DMS53 (cell line): ENCODE measurements at regions not wholly inside any gene's neighbourhood (a gene's known extent, or its start where the extent isn't known, plus 50 kb on each side); places are given as distances from the start of the nearest gene placed in this dataset.

ENCODE experiments used
- DNase-seq: peaks from one replicate; lab custom pipeline; 2025; lab: John Stamatoyannopoulos, UW

DNA sequence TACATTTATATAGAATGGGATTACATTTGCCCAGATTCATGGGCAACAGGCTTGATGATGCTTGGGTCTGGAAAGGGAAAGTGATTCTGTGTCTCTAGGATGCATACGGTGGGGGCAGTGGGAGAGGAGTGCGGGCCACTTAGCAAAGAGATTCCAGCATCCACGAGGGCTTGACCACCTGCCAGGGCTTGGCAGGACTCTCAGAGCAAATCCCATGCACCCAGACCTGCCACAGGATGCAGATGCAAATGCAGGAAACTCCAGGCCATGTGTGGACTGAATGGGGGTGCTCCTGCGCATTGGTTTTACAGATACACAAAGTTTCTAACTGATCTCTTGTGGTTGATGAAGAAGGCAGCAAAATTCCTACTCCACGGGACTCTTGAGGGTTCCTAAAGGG, 334.7 kb downstream of the CYRIA start:
- no peak for DNase-seq

DNA sequence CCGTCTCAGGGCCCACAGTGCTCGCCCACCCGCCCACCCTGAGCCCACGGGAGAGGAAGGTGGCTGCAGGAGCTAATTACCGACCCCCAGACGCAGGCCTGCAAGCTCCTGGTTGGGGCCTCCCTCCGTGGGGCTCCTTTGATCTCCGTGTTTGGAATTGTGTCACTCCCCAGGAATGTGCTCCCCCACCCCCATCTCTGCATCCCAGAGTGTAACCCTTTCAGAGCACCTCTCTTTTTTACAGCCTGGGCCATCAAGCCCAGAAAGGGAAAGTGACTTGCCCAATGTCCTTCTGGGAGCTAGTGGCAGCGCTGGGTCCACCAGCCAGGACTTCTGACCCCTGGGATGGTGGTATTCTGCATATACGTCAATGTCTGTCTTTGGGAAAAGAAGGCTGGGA, 335.1 kb downstream of the CYRIA start:
- DNase-seq: no peak

DNA sequence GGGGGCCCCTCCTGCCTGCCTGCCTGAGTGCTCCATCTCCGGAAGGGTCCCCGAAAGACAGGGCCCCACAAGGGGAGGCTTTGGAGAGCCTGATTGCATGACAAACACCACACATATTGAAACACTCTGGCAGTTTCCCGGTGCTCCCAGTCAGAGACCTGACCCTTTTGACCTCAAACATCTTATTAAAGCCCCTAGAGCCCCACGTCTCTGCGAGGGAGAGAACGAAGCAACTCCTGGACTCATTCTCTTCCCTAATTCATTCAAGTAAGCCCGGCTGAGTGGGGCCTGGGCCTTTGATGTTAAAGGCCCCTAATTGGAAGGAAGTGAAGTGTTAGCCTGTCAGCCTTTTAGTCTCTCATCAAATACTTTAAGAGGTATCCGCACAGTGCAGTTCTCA, 335.6 kb downstream of the CYRIA start:
- no peak for DNase-seq

DNA sequence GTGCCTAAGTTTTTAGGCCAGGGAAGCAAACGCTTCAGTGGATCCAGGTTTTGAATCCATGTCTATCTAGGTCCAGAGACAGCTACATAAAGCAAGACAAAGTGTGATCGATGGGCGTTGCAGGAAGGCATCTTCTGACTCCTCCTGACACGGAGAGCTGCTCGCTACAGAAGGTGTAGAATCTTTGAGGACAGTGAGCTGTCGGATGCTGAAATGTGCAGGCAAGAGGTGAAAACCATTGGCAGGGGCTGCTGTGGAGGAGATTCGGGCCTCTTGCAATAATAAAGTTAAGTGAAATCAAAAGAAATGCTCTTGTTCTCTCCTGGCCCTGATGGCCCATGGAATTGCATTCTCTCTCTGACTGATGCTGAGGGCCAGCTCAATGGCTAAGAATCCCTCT, 336.2 kb downstream of the CYRIA start:
- no peak for DNase-seq

- DNase-seq: no peak
These were observed 337.0 kb downstream of the CYRIA start for GRCh38 chr2:16328521-16329190.

DNA sequence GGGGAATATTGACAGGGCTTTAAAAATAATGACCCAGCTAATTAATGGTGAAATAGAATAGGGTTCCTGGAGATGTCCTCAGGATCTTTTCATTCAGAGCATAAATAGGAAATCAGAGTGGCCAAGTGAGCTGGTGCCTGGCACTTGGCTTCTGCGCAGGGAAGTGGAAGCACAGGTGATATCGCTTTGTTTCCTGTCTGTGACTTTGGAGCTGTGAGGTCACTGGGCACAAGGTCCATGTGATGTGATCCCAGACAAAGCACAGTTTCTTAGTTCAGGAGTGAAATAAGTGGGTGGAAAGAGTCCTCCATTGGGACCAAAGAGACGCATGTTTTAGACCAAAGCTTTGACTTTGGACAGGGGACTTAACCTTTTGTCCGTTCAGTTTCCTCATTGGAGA, 338.3 kb downstream of the CYRIA start:
- DNase-seq: no peak

DNA sequence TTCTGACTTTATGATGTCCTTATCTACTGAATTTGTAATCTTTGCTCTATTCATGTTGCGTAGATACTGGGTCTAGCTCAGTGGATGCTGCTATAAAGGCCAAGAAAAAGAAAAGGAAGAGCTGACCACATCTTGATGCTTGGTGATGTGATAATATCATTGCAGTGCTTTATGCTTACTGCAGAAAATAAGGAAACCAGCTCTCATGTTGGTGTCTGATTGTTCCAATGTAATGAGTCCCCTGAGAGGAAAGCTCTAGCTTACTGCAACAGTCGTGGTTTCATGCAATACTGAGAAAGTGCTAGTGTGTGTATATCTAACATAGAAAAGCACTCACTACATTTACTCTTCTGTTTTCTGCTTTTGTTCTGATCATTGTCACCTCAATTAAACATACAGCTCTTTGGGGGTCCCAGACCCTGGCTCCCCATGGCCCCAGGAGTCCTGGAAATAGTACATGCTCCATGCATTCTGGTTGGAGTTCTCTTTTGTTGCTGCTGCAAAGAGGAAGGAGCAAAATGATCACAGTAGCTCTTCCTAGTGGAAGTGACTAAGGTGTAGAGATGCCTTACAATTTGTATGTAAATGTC, 338.8 kb downstream of the CYRIA start:
- no peak for DNase-seq

DNA sequence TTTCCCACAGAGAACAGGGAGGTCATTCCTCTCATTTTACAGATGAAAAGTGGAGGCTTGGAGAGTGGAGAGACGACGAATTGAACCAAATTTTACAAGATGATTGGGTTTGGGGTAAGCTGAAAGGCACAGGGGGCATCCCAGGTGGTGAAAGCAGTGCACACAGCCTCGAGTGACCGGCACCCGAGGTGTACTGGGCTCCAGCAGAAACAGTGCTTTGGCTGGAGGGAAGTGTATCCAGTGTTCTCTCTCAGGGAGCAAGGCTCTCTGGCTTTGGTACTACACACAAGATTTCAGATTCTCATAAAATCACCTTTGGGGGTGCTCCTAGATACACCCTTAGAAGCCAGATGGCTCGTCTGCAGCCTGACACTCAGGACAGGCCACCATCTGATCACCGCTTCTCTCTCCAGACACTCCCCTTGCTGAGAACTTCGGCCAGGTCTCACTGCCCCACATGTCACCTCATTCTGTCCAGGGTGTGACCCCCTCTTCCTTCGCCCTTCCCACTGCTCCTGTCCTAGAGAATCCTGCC, 339.6 kb downstream of the CYRIA start:
- DNase-seq: no peak

- DNase-seq: no peak
These were observed 340.3 kb downstream of the CYRIA start for GRCh38 chr2:16325016-16325975.

GRCh38 chr2:16324544-16324937, 341.1 kb downstream of the CYRIA start:
- DNase-seq: no peak

- DNase-seq: no peak
These were observed 341.8 kb downstream of the CYRIA start for GRCh38 chr2:16323551-16324543.

GRCh38 chr2:16323126-16323520, 342.5 kb downstream of the CYRIA start:
- DNase-seq: no peak

DNA sequence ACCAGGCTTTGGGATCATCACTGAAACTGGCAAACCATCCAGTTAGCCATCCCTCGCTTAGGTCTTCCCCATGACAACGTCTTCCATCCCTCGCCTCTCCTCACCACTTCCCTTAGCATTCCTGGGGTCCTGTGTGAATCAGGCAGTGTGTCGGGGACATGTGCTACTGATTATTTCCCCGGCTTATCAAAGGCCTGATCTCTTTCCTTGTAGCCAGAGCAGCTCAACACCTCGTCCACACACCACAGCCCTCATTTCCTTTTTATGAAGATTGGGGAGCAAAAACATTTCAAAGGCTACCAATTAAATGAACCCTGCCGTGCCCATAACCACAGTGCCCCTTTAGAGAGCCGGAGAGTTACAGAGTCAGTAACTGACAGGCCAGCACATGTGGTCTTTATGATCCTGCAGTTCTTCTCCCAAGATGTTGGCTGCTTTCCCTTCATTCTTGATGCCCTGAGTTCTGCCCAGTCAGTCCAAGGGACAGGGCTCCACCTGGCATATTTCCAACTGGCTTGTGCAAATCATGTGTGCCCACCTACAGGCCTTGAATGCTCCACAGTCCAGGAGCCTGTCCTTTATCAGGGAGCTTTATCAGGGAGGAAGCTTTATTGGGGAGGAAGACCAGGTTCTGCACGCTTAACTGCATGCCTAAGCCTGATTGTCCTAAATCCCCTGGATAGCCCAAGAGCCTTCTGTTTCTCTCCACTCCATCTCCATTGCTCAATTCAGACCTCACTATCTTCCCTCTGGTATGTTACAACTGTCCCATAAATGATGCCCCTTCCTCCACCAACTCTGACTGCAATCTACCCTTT, 343.1 kb downstream of the CYRIA start:
- DNase-seq: no peak

GRCh38 chr2:16321872-16322271, 343.8 kb downstream of the CYRIA start:
- DNase-seq: peak; percentile 29

GRCh38 chr2:16321256-16321655, 344.4 kb downstream of the CYRIA start:
- DNase-seq: no peak

DNA sequence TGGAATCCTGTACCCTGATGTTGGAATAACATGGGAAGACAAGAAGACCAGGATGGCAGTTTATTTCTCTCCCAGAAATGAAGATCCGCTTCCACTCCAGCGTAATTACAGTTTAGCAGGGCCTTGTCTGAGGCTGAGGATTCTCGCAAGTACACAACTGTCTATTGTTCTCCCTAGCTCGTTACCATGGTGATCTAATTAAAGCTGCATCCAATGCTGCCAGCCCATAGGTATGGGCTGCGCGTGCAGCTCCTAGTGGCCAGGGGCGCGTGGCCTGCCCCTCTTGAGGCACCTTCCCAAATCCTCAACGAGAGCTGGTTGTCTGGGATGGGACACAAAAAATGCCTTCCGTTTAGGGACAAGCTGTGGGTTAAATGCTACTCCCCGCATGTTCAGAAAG, 344.9 kb downstream of the CYRIA start:
- no peak for DNase-seq

- no peak for DNase-seq
These were observed 346.0 kb downstream of the CYRIA start for GRCh38 chr2:16319551-16320121.

- DNase-seq: no peak
These were observed 347.0 kb downstream of the CYRIA start for GRCh38 chr2:16318474-16319195.

GRCh38 chr2:16318051-16318450, 347.6 kb downstream of the CYRIA start:
- DNase-seq: no peak
